Bronchial epithelial cell (primary cell): ENCODE measurements at regions not wholly inside any gene's neighbourhood (a gene's known extent, or its start where the extent isn't known, plus 50 kb on each side); places are given as distances from the start of the nearest gene placed in this dataset.
"Not testable (repeated sequence)": the region's sequence is repeated elsewhere in the genome, so short reads cannot be mapped to it uniquely, and the experiment has no call there.

ENCODE experiments used
- DNase-seq: peaks from one replicate; pipeline ENCODE4 v3.0.0-alpha.2; 2010; ENCODE audit warnings: low read depth
- FAIRE-seq: peaks from 2 replicates; lab custom pipeline; 2011; peaks lifted over from hg19 to GRCh38; lab: Jason Lieb, UNC
- H3K27me3 ChIP-seq: 2 replicates; pipeline ENCODE4 v1.5.1; 2011; ENCODE audit warnings: low read length; ENCODE audit not compliant: control insufficient read depth, insufficient read depth
- H3K36me3 ChIP-seq: 2 replicates; pipeline ENCODE4 v1.5.1; 2011; ENCODE audit warnings: low read length; ENCODE audit not compliant: control insufficient read depth, insufficient read depth
- H3K4me3 ChIP-seq: 2 replicates; pipeline ENCODE4 v1.5.1; 2011; ENCODE audit warnings: mild to moderate bottlenecking, low read depth, low read length, control low read depth
- CTCF ChIP-seq: IDR thresholded peaks from 2 replicates; pipeline ENCODE4 v1.5.1; 2011; ENCODE audit warnings: mild to moderate bottlenecking, moderate library complexity, low read length, control low read depth, inconsistent platforms; ENCODE audit not compliant: insufficient read depth, severe bottlenecking

DNA sequence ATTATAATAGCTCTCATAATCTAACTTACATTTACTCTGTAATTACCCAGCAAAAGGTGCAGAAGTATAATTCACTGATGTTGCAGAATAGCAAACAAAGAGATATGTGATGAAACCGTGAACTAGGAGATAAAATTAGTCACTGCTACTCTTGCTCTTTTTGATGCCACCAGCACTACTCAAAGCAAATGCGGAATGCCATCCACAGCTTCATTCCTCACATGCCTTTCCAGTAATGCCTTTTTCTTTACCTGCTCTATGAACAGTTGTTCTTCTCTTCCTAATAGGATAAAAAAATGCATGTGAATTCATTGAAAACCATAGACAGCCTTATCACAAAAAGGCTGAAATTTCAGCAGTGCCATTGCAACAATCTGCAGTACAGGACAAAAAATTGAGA, 1129.5 kb downstream of the DIAPH3 start:
- H3K4me3 ChIP-seq: no peak overlapping the region
- DNase-seq: no peak
- H3K27me3 ChIP-seq: no peaks in the 10 kb centered on the region
- TF ChIP-seq CTCF: no peak
- H3K36me3 ChIP-seq: no peaks in the 10 kb centered on the region
- no peak for FAIRE-seq

DNA sequence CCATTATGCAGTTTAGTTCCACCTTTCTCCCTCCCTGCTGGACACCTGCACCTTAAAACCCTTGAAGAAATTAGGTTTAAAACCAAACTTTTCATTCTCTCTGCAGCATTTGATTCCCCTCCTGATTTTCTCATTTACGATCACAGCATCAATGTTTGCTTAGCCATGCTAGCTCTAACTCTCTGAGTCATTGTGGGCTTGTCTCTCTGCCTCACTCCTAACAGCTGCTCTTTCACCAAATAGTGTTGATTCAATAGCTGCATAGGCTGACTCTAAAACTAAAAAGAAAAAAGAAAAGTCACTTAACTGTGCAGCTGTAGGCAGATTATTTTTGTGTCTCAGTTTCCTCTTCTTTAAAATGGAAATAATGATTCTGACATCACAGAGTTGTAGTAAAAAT, 1124.9 kb downstream of the DIAPH3 start:
- H3K4me3 ChIP-seq: no peak overlapping the region
- no peaks in the 10 kb centered on the region for H3K27me3 ChIP-seq
- TF ChIP-seq CTCF: no peak
- peak; percentile 21 for DNase-seq
- H3K36me3 ChIP-seq: no peaks in the 10 kb centered on the region
- no peak for FAIRE-seq

GRCh38 chr13:59043016-59043415, 1120.7 kb downstream of the DIAPH3 start:
- no peak for TF ChIP-seq CTCF
- DNase-seq (no peak), FAIRE-seq (no peak)
- H3K4me3 ChIP-seq: no peak overlapping the region
- H3K27me3 ChIP-seq: no peaks in the 10 kb centered on the region
- H3K36me3 ChIP-seq: no peaks in the 10 kb centered on the region

DNA sequence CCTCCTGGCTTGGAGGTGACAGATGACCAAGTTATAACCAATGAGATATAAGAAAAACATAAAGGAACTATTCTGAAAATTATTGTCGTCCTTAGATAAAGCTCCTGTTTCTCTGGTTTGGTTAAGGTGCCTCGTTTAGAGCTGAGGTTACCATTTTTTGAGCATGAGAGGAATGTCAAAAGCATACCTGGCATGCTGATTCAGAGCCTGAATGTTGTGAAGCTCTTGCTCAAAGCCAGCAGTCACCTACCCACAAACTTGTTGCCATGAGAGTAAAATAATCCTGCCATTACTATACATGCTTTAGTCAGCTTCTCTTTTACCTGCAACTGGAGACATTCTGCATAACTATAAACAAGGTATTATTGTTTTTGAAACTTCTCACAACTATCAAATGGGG, 1116.2 kb downstream of the DIAPH3 start:
- no peaks in the 10 kb centered on the region for H3K27me3 ChIP-seq
- no peaks in the 10 kb centered on the region for H3K36me3 ChIP-seq
- no peak for TF ChIP-seq CTCF
- peak; percentile 17 for DNase-seq
- FAIRE-seq: no peak
- no peak overlapping the region for H3K4me3 ChIP-seq

DNA sequence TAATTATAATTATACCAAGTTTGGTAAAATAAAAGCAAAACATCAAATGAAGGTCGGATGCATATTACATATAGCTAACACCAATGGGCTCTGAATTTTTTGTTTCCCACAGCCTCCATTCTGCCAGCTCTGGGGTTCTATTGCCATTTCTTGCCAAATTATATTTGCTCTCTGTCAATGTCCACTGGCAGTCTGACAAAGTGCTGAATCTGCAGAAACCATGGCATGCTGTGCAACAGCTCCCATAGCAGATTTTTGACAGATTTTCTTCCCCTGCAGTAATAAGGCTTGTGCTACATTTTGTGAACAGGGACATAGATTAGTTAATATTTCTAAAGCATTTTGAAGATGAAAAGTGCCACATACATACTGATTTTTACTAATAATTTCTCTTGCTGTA, 1102.1 kb downstream of the DIAPH3 start:
- no peak for FAIRE-seq
- TF ChIP-seq CTCF: no peak
- H3K36me3 ChIP-seq: no peaks in the 10 kb centered on the region
- no peak for DNase-seq
- no peak overlapping the region for H3K4me3 ChIP-seq
- no peaks in the 10 kb centered on the region for H3K27me3 ChIP-seq

GRCh38 chr13:59064042-59064441, 1099.7 kb downstream of the DIAPH3 start:
- Histone ChIP-seq H3K36me3 (no peaks in the 10 kb centered on the region), H3K27me3 (no peaks in the 10 kb centered on the region), H3K4me3 (no peak overlapping the region)
- no peak for FAIRE-seq
- no peak for DNase-seq
- TF ChIP-seq CTCF: no peak

GRCh38 chr13:59076386-59076785, 1087.3 kb downstream of the DIAPH3 start:
- H3K27me3 ChIP-seq, H3K36me3 ChIP-seq, DNase-seq, FAIRE-seq, H3K4me3 ChIP-seq: not testable (repeated sequence)
